Heart left ventricle (tissue), 16 donors: ENCODE measurements at regions not wholly inside any gene's neighbourhood (a gene's known extent, or its start where the extent isn't known, plus 50 kb on each side); places are given as distances from the start of the nearest gene placed in this dataset.

ENCODE experiments used
- ATAC-seq, 4 donors: fragments of 200-7000 bp; cut with Tn5 transposase; one replicate each; pipeline ENCODE4 v1.9.1; 2020 to 2022; ENCODE audit warnings: moderate library complexity in 4 of 4, mild to moderate bottlenecking in 3 of 4, moderate number of reproducible peaks in 1 of 4
- DNase-seq, 5 donors: peaks; one replicate each; pipeline ENCODE4 v3.0.0-alpha.2; 2020
- H3K27ac ChIP-seq, 12 donors: fragments of 200-600 bp; sonication (generic) in 4 of 12; one replicate each; pipeline versions ENCODE4 v1.5.0 to v1.8.0; 2016 to 2022; ENCODE audit warnings: mild to moderate bottlenecking in 2 of 12
- H3K27me3 ChIP-seq, 9 donors: fragments of 200-600 bp; sonication (generic) in 2 of 9; one replicate each; pipeline versions ENCODE4 v1.5.1 to v1.8.0; 2016 to 2022; ENCODE audit warnings: mild to moderate bottlenecking in 3 of 9
- H3K36me3 ChIP-seq, 9 donors: fragments of 200-600 bp; sonication (generic) in 2 of 9; one replicate each; pipeline versions ENCODE4 v1.5.0 to v1.8.0; 2018 to 2022; ENCODE audit warnings: mild to moderate bottlenecking in 2 of 9
- H3K4me1 ChIP-seq, 12 donors: fragments of 200-600 bp; sonication (generic) in 4 of 12; one replicate each; pipeline versions ENCODE4 v1.5.0 to v1.8.0; 2016 to 2022; ENCODE audit warnings: mild to moderate bottlenecking in 3 of 12
- H3K4me3 ChIP-seq, 12 donors: fragments of 200-600 bp; sonication (generic) in 4 of 12; one replicate each; pipeline versions ENCODE4 v1.5.0 to v1.8.0; 2017 to 2022; ENCODE audit warnings: mild to moderate bottlenecking in 9 of 12, moderate library complexity in 4 of 12
- H3K9me3 ChIP-seq, 12 donors: fragments of 200-600 bp; sonication (generic) in 4 of 12; one replicate each; pipeline versions ENCODE4 v1.5.0 to v1.8.0; 2016 to 2022; ENCODE audit warnings: mild to moderate bottlenecking in 1 of 12
- CTCF ChIP-seq, 12 donors: fragments of 200-600 bp; sonication (generic) in 4 of 12; IDR thresholded peaks; one replicate each; pipeline versions ENCODE4 v1.5.0 to v1.8.0; 2018 to 2022; ENCODE audit warnings: antibody characterized with exemption in 12 of 12, mild to moderate bottlenecking in 5 of 12
- POLR2A ChIP-seq, 2 donors: fragments of 450-650 bp; IDR thresholded peaks; one replicate each; pipeline ENCODE4 v1.6.1; 2017; ENCODE audit warnings: antibody characterized with exemption in 2 of 2, mild to moderate bottlenecking in 2 of 2, moderate library complexity in 2 of 2
- WGBS, 4 donors: extraction: QIAGEN DNeasy Blood & Tissue Kit in 2 of 4; methylation state at CpG; one replicate each; pipeline versions ENCODE4 v1.1.5 to v1.1.7; 2013 to 2018; 5-methylcytosine and 5-hydroxymethylcytosine counted together
- intact Hi-C, 10 donors: fragments of 100-400 bp; cut with DNase I; formaldehyde crosslinking; loops; one replicate each; pipeline versions ENCODE4 v1.11.1 to v1.14.2; 2022
- donor health status: ischemic (EF 13 %, LVEDD 7.1; RV severe dilation, severe dysfunction).
- donor health status: healthy with polysubstance abuse.
- donor health status: DM: no; HTN: yes; CAD: no.
- donor health status: DM: no; HTN: no; CAD: no.
- donor health status: ischemic (EF 25% LVEDD 6.9; RV normal size, moderate dysfunction).
- donor health status: ischemic (EF 25% LVEDD 5.7; RV mildly dilated, moderate dysfunction).
- donor health status: healthy.
- donor health status: DM: yes; HTN: yes; CAD: no.
- donor health status: ischemic (EF 35%, LVEDD 5.7; RV mildly dilated, moderate dysfunction).
- donor health status: nonischemic (EF 11% LVEDD 7.7; RV severe dilation, severe dysfunction).
- donor health status: DM: yes; HTN: yes; CAD: no.
- donor health status: PGD.
- donor health status: ischemic (EF 29% LVEDD 5.4; RV normal size, mild dysfunction).
- donor health status: nonischemic (EF 23%, LVEDD 6.1; RV moderate dilation, normal function).

- intact Hi-C loops, result no loop called here
- 88 to 97% (median 90%) methylated on average over 12 to 34 of the region's 34 CpGs for WGBS, 4 donors
- no peak for ATAC-seq
Observed at GRCh38 chr13:79119578-79120107, 286.4 kb downstream of the RBM26 start.

GRCh38 chr13:79112016-79112415 lies 294.0 kb downstream of the RBM26 start:
- TF ChIP-seq POLR2A (IDR thresholded peaks at IDR 0.05) (no peak), CTCF (IDR thresholded peaks at IDR 0.05) (no peak)
- Histone ChIP-seq H3K36me3 (no peaks in the 10 kb centered on the region), H3K27ac (no peak overlapping the region), H3K4me1 (no peaks in the 10 kb centered on the region), H3K9me3 (peaks cover 0 to 6% (median 0%) of the 10 kb centered on the region in 12 donors), H3K4me3 (no peak overlapping the region), H3K27me3 (no peaks in the 10 kb centered on the region)
- DNase-seq, result no peak
- intact Hi-C loops, result no loop called here
- ATAC-seq, result no peak

More at GRCh38 chr13:79119578-79120107, 286.4 kb downstream of the RBM26 start:
- TF ChIP-seq CTCF (IDR thresholded peaks at IDR 0.05), result no peak
- TF ChIP-seq POLR2A (IDR thresholded peaks at IDR 0.05), result no peak
- Histone ChIP-seq H3K9me3 (peaks cover 0 to 6% (median 0%) of the 10 kb centered on the region in 12 donors), H3K4me1 (no peaks in the 10 kb centered on the region), H3K4me3 (no peak overlapping the region), H3K27me3 (no peaks in the 10 kb centered on the region), H3K36me3 (no peaks in the 10 kb centered on the region), H3K27ac (no peak overlapping the region)
- no peak for DNase-seq

- H3K9me3 ChIP-seq, result no peaks in the 10 kb centered on the region
- no peak for TF ChIP-seq CTCF (IDR thresholded peaks at IDR 0.05)
- no peak for TF ChIP-seq POLR2A (IDR thresholded peaks at IDR 0.05)
- no peaks in the 10 kb centered on the region for H3K36me3 ChIP-seq
- no peaks in the 10 kb centered on the region for H3K27me3 ChIP-seq
- ATAC-seq (no peak), DNase-seq (no peak)
- H3K4me1 ChIP-seq, result no peaks in the 10 kb centered on the region
- intact Hi-C loops, result no loop called here
- WGBS, 4 donors, result 75 to 89% (median 84%) methylated on average over 1 of the region's 1 CpG
- H3K27ac ChIP-seq, result no peak overlapping the region
- no peak overlapping the region for H3K4me3 ChIP-seq
Observed at GRCh38 chr13:79108914-79109643, 297.0 kb downstream of the RBM26 start.

- no peak overlapping the region for H3K27ac ChIP-seq
- WGBS, 4 donors, result 53 to 56% (median 55%) methylated on average over 4 of the region's 4 CpGs
- intact Hi-C loops, result no loop called here
- ATAC-seq, result no peak
- H3K27me3 ChIP-seq, result no peaks in the 10 kb centered on the region
- TF ChIP-seq POLR2A (IDR thresholded peaks at IDR 0.05) (no peak), CTCF (IDR thresholded peaks at IDR 0.05) (no peak)
- H3K9me3 ChIP-seq, result no peaks in the 10 kb centered on the region
- no peak overlapping the region for H3K4me3 ChIP-seq
- DNase-seq, result no peak
- no peaks in the 10 kb centered on the region for H3K36me3 ChIP-seq
- H3K4me1 ChIP-seq, result no peaks in the 10 kb centered on the region
Observed at GRCh38 chr13:79098596-79098995, 307.5 kb downstream of the RBM26 start.
